CD14-positive monocyte (primary cell): ENCODE measurements at regions not wholly inside any gene's neighbourhood (a gene's known extent, or its start where the extent isn't known, plus 50 kb on each side); places are given as distances from the start of the nearest gene placed in this dataset.

Experiments
- DNase-seq, 3 donors: peaks; one replicate each; pipeline ENCODE4 v3.0.0-alpha.2; 2011 to 2022
- H2AFZ ChIP-seq: 2 replicates; pipeline ENCODE4 v1.6.0; 2012; ENCODE audit warnings: mild to moderate bottlenecking, low read depth, low read length, inconsistent platforms; ENCODE audit not compliant: insufficient read depth, poor library complexity, severe bottlenecking
- H3K27ac ChIP-seq, 2 donors: 1 replicate in 1 of 2; 2 replicates in 1 of 2; pipeline ENCODE4 v1.5.1; 2012 to 2013; ENCODE audit warnings: low read length in 2 of 2, control low read depth in 1 of 2, inconsistent platforms in 1 of 2, low read depth in 1 of 2, mild to moderate bottlenecking in 1 of 2
- H3K27me3 ChIP-seq, 2 donors: one replicate each; pipeline versions ENCODE4 v1.6.0 to v1.6.1; 2011 to 2013; ENCODE audit warnings: low read length in 2 of 2; ENCODE audit not compliant: control insufficient read depth in 2 of 2, insufficient read depth in 2 of 2
- H3K36me3 ChIP-seq, 2 donors: replicated peaks in 1 of 2; 1 replicate in 1 of 2; 2 replicates in 1 of 2; pipeline versions ENCODE4 v1.5.1 to v1.6.1; 2012 to 2013; ENCODE audit warnings: low read length in 2 of 2, control low read depth in 1 of 2, inconsistent platforms in 1 of 2, mild to moderate bottlenecking in 1 of 2; ENCODE audit not compliant: insufficient read depth in 2 of 2, control insufficient read depth in 1 of 2
- H3K4me1 ChIP-seq, 2 donors: 1 replicate in 1 of 2; 2 replicates in 1 of 2; pipeline versions ENCODE4 v1.5.1 to v1.6.1; 2012 to 2013; ENCODE audit warnings: low read length in 2 of 2, control low read depth in 1 of 2, inconsistent platforms in 1 of 2, mild to moderate bottlenecking in 1 of 2, moderate library complexity in 1 of 2; ENCODE audit not compliant: insufficient read depth in 2 of 2, control insufficient read depth in 1 of 2
- H3K4me2 ChIP-seq: replicated peaks from 2 replicates; pipeline ENCODE3; 2012; ENCODE audit warnings: low read length, moderate library complexity, mild to moderate bottlenecking; ENCODE audit not compliant: poor library complexity, severe bottlenecking; ENCODE audit errors: extremely low read depth
- H3K4me3 ChIP-seq, 3 experiments: fragments of 200-600 bp in 1 of 3; sonication (generic) in 1 of 3; replicated peaks in 1 of 3; 1 replicate in 2 of 3; 2 replicates in 1 of 3; pipeline ENCODE4 v1.5.1; 2011 to 2013; ENCODE audit warnings: low read length in 3 of 3, mild to moderate bottlenecking in 3 of 3, control low read depth in 2 of 3, low read depth in 2 of 3, inconsistent platforms in 1 of 3, moderate library complexity in 1 of 3
- H3K79me2 ChIP-seq: 2 replicates; pipeline ENCODE4 v1.6.0; 2012; ENCODE audit warnings: mild to moderate bottlenecking, control low read depth, inconsistent platforms, low read length, moderate library complexity; ENCODE audit not compliant: insufficient read depth
- H3K9ac ChIP-seq: 2 replicates; pipeline ENCODE4 v1.6.0; 2017; ENCODE audit warnings: low read length, mild to moderate bottlenecking; ENCODE audit not compliant: insufficient read depth, poor library complexity, severe bottlenecking
- H3K9me3 ChIP-seq, 2 donors: replicated peaks in 1 of 2; 1 replicate in 1 of 2; 2 replicates in 1 of 2; pipeline versions ENCODE4 v1.5.1 to v1.6.1; 2012 to 2013; ENCODE audit warnings: low read length in 2 of 2, control low read depth in 1 of 2; ENCODE audit not compliant: control insufficient read depth in 1 of 2, insufficient read depth in 1 of 2
- H4K20me1 ChIP-seq: 2 replicates; pipeline ENCODE4 v1.6.0; 2012; ENCODE audit warnings: mild to moderate bottlenecking, low read length, control low read depth, moderate library complexity; ENCODE audit not compliant: insufficient read depth
- H3K27ac Mint-ChIP-seq, 7 donors: one replicate each; pipeline ENCODE4 v1.8.0; 2020; ENCODE audit warnings: mild to moderate bottlenecking in 7 of 7, mixed read lengths in 7 of 7, moderate library complexity in 6 of 7, inconsistent platforms in 2 of 7
- H3K27me3 Mint-ChIP-seq, 3 donors: one replicate each; pipeline ENCODE4 v1.8.0; 2021 to 2022; ENCODE audit warnings: low read depth in 3 of 3, mild to moderate bottlenecking in 3 of 3, mixed read lengths in 3 of 3, moderate library complexity in 3 of 3, inconsistent platforms in 1 of 3
- H3K36me3 Mint-ChIP-seq, 2 donors: one replicate each; pipeline ENCODE4 v1.8.0; 2020; ENCODE audit warnings: mixed read lengths in 2 of 2, inconsistent platforms in 1 of 2, mild to moderate bottlenecking in 1 of 2
- H3K4me1 Mint-ChIP-seq: one replicate; pipeline ENCODE4 v1.8.0; 2020; ENCODE audit warnings: mild to moderate bottlenecking, mixed read lengths
- H3K4me3 Mint-ChIP-seq, 2 donors: one replicate each; pipeline ENCODE4 v1.8.0; 2020; ENCODE audit warnings: mild to moderate bottlenecking in 2 of 2, mixed read lengths in 2 of 2, moderate library complexity in 1 of 2
- H3K9me3 Mint-ChIP-seq, 7 donors: one replicate each; pipeline ENCODE4 v1.8.0; 2020 to 2022; ENCODE audit warnings: mixed read lengths in 7 of 7, mild to moderate bottlenecking in 6 of 7, moderate library complexity in 6 of 7, inconsistent platforms in 2 of 7
- WGBS: methylation state at CpG from one replicate; pipeline ENCODE4 v1.1.5; 2013; ENCODE audit warnings: missing lambda C conversion rate; ENCODE audit not compliant: insufficient coverage; 5-methylcytosine and 5-hydroxymethylcytosine counted together
- intact Hi-C, 2 donors: fragments of 100-400 bp; cut with micrococcal nuclease; formaldehyde crosslinking; loops; one replicate each; pipeline versions ENCODE4 v1.15.0 to v1.15.1; 2023
- TF ChIP-seq, protein P1 (sequence below): fragments of 200-600 bp; IDR thresholded peaks from one replicate; pipeline ENCODE4 v1.8.0; 2022; ENCODE audit warnings: antibody characterized with exemption, mild to moderate bottlenecking

DNA sequence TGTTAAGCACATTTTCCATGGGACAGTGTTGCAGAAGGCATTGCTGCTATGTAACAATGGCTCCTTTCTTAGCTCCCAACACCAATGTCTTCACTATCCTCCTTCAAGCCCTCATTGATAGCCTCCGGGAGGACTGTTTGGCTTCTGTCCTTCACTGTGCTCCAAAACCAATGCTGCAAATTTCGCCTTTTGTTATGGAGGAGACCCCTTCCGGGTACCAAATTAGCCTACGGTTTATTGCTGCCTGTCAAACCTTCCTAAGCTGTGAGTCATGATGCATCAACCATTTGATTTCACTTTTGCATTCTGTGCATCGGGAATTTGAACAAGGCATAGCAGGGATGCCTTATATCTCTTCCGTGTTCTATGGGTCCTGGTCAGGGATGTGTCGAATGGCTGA is 432.9 kb downstream of the GATA3 start:
- 94% methylated on average over 7 of the region's 7 CpGs for WGBS
- Histone ChIP-seq H3K9me3 (no peaks in the 10 kb centered on the region), H3K27me3 (no peaks in the 10 kb centered on the region), H2AFZ (no peak overlapping the region), H3K79me2 (no peaks in the 10 kb centered on the region), H3K9ac (no peak overlapping the region), H3K36me3 (no peaks in the 10 kb centered on the region), H4K20me1 (no peaks in the 10 kb centered on the region), H3K4me1 (no peaks in the 10 kb centered on the region), H3K4me3 (no peak overlapping the region), H3K4me2 (no peak overlapping the region), H3K27ac (no peak overlapping the region)
- Mint-ChIP-seq H3K9me3 (peaks cover 0 to 8% (median 2%) of the 10 kb centered on the region in 7 donors), H3K27me3 (peaks cover 0 to 3% (median 2%) of the 10 kb centered on the region in 3 donors), H3K4me3 (no peak overlapping the region), H3K27ac (no peak overlapping the region), H3K36me3 (no peaks in the 10 kb centered on the region), H3K4me1 (no peaks in the 10 kb centered on the region)
- no peak for DNase-seq
- intact Hi-C loops = no loop called here
- TF ChIP-seq, protein P1, sequence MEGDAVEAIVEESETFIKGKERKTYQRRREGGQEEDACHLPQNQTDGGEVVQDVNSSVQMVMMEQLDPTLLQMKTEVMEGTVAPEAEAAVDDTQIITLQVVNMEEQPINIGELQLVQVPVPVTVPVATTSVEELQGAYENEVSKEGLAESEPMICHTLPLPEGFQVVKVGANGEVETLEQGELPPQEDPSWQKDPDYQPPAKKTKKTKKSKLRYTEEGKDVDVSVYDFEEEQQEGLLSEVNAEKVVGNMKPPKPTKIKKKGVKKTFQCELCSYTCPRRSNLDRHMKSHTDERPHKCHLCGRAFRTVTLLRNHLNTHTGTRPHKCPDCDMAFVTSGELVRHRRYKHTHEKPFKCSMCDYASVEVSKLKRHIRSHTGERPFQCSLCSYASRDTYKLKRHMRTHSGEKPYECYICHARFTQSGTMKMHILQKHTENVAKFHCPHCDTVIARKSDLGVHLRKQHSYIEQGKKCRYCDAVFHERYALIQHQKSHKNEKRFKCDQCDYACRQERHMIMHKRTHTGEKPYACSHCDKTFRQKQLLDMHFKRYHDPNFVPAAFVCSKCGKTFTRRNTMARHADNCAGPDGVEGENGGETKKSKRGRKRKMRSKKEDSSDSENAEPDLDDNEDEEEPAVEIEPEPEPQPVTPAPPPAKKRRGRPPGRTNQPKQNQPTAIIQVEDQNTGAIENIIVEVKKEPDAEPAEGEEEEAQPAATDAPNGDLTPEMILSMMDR = no peak

DNA sequence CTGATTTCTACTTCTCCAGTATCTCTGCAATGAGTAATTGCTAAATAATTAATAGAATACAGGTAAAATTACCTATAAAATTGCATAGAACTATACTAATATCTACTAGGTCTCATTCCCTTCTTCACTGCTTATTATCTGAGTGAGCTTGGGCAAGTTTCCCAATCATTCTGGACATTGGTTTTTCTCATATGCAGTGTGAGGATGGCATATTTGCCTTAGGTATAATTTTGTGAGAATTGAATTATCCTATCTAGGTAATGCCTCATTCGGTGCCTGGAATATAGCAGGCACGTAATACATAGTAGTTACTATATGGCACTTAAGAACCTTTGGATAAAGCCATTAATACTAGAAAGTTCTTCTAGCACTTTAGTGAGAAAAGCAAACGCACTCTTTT is 434.7 kb downstream of the GATA3 start:
- Histone ChIP-seq H4K20me1 (no peaks in the 10 kb centered on the region), H3K79me2 (no peaks in the 10 kb centered on the region), H3K27me3 (no peaks in the 10 kb centered on the region), H3K36me3 (no peaks in the 10 kb centered on the region), H3K9ac (no peak overlapping the region), H3K4me1 (no peaks in the 10 kb centered on the region), H3K4me3 (no peak overlapping the region), H3K9me3 (no peaks in the 10 kb centered on the region), H3K4me2 (no peak overlapping the region), H2AFZ (no peak overlapping the region), H3K27ac (no peak overlapping the region)
- TF ChIP-seq, protein P1 = no peak
- no peaks in the 10 kb centered on the region for H3K36me3 Mint-ChIP-seq
- intact Hi-C loops = no loop called here
- peaks cover 0 to 5% (median 1%) of the 10 kb centered on the region in 3 donors for H3K27me3 Mint-ChIP-seq
- H3K9me3 Mint-ChIP-seq = peaks cover 0 to 9% (median 2%) of the 10 kb centered on the region in 7 donors
- no peaks in the 10 kb centered on the region for H3K4me1 Mint-ChIP-seq
- no peak overlapping the region for H3K4me3 Mint-ChIP-seq
- 67% methylated on average over 1 of the region's 3 CpGs for WGBS
- H3K27ac Mint-ChIP-seq = no peak overlapping the region
- no peak for DNase-seq
